DMS153 (cell line): ENCODE measurements at regions not wholly inside any gene's neighbourhood (a gene's known extent, or its start where the extent isn't known, plus 50 kb on each side); places are given as distances from the start of the nearest gene placed in this dataset.

Experiments used
- DNase-seq: peaks from one replicate; lab custom pipeline; 2025; lab: John Stamatoyannopoulos, UW

DNA sequence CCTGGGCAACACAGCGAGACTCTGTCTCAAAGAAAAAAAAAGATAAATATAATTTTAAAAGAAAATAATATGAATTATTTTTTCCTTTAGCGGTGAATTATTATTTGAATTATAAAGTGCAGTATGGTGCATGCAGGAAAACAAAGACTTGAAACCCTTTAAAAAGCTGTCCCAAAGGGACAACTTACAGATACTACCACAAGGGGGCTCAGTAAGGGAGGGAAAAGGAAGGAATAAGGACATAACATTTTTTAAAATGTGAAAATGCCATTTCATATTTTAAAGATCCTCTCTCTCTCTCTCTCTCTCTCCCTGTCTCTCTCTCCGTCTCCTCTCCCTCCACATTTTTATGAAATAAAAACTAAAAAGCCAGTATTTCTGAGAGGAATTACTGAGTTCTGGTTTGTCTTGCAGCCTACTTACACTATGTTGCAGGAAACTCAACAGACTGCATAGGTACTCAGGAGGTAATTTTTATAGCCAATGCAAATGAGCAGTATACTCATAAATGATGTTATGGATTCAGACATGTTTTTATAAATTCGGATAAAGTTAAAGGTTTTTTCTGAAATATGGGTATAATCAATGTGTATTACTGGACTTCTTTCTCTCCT, 455.0 kb upstream of the GJE1 start:
- DNase-seq = no peak

DNA sequence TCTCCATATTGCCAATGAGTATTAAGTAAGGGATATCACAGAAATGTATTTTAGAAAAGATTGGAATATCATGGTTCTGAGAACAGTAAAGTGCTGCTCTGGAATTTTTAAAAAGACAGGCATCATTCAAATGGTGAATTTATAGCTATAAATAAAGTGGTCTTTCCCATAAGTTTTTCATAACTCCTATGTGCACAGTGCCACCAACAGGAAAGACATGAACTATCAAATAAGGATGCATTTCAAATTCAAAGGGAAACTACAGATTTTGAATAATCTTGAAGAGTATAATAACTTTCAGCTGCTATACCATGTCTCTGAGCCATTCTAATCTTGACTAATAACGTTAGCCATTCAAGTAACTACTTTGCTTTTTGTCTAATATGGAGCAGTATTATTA, 456.8 kb upstream of the GJE1 start:
- DNase-seq = no peak

DNA sequence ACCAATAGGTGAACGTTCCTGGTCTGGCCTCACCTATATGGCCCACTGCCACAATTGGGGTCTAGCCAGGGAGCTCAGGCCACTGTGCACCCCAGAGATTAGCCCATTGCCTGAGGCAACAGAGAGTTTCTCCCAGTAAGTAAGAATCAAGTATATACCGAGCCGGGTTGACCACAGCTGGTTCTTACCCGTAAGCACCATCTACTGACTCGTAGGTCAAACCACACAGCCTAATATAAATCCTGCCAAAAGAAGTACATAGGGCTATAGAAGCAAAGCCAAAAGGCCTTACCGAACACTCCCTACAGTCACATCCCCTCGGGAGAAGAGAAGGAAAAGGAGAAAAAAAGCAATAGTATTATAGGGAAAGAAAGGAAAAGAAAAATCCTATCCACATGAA, 463.6 kb upstream of the GJE1 start:
- no peak for DNase-seq

- no peak for DNase-seq
Observed at GRCh38 chr6:141667580-141668309, 465.0 kb upstream of the GJE1 start.

DNA sequence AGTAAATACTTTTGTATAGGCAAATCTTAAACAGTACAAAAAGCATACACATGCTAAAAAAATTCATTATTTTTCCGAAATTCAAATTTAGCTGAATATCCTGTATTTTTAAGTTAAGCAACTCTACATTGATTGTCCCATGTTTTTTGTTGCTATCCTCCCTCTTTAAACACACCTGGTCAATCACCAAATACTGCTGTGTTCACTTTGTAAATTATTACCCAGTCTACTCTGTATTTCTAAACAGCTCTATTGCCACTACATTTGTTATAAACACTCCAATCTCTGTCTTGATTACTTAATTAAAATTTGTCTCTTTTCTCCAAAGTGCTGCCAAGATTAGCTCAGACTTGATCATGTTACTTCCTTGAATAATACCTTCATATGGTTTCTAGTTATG, 466.5 kb upstream of the GJE1 start:
- no peak for DNase-seq

DNA sequence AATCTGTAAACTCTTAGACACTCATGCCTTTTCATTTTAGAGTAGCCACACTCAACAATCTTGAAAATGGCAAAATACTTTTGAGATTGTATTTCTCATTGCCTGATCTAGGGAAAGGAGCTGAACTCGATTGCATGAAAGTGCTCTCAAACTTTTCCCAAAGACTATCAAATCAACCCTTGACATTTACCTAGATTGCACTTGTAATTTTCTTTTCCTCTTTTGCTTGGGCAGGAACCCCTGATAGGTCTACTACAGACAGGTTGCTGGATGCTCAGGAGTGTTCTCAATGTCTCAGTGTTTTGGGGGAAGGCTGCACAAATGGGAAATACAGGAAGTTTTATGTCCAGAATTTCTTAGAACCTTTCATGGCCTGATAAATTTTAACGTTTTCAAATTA, 468.0 kb upstream of the GJE1 start:
- DNase-seq = no peak

GRCh38 chr6:141659582-141659981, 473.1 kb upstream of the GJE1 start:
- no peak for DNase-seq

DNA sequence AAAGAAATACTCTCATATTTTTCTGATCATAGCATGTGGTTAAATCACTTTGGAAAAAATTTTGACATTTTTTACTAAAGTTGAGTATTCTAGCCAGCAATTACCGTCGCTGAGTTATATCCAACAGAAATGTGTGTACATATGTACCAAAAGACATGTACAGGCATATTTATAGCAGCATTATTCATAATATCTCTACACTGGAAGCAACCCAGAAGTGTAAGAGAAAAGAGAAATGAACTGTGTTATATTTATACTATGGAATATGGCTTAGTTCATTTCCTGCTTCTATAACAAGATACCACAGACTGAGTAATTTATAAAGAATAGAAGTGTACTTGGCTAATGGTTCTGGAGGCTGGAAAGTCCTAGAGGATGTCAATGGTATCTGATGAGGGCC, 474.0 kb upstream of the GJE1 start:
- DNase-seq = no peak

DNA sequence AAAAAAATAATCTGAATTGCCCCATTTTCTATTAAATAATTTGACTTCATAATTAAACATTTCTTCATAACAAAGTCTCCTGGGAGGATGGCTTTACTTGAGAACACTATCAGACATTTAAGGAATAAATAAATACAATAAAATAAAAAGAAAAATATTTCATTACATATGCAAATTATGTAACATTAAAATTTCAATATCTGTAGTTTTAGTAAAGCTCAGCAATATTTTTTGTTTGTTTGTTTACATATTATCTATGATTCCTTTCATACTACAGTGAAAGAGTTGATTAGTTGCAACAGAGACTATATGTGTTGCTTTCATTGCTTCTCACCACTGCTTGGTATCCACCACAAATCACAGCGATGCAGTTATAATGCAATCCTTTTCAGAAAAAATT, 474.9 kb upstream of the GJE1 start:
- DNase-seq = no peak

DNA sequence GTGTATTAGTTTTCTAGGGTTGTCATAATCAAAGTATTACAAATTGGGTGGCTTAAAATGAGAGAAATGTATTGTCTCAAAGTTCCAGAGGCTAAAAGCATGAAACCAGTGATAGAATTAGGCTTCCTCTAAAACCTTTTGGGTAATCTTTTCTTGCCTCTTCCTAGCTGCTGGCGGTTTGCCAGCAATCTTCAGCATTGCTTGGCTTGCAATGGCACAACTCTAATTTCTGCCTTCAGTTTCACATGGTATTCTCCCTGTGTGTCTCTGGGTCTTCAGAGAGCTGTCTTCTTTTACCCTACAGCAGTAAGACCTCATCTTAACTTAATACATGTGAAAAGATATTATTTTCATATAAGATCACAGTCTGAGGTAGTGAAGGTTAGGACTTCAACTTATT, 479.1 kb upstream of the GJE1 start:
- no peak for DNase-seq

GRCh38 chr6:141641951-141642350, 490.8 kb upstream of the GJE1 start:
- no peak for DNase-seq

- no peak for DNase-seq
Observed at GRCh38 chr6:141641406-141641805, 491.3 kb upstream of the GJE1 start.

- DNase-seq = no peak
Observed at GRCh38 chr6:141635621-141636020, 497.1 kb upstream of the GJE1 start.

- DNase-seq = no peak
Observed at GRCh38 chr6:141634269-141634668, 498.5 kb upstream of the GJE1 start.

GRCh38 chr6:141624301-141624700, 508.4 kb upstream of the GJE1 start:
- no peak for DNase-seq

DNA sequence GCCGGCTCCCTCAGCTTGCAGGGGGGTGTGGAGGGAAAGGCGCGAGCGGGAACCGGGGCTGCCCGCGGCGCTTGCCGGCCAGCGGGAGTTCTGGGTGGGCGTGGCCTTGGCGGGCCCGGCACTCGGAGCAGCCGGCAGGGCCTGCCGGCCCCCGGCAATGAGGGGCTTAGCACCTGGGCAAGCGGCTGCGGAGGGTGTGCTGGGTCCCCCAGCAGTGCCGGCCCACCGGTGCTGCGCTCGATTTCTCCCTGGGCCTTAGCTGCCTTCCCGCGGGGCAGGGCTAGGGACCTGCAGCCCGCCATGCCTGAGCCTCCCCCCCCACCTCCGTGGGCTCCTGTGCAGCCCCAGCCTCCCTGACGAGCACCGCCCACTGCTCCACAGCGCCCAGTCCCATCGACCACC, 514.5 kb upstream of the GJE1 start:
- no peak for DNase-seq

DNA sequence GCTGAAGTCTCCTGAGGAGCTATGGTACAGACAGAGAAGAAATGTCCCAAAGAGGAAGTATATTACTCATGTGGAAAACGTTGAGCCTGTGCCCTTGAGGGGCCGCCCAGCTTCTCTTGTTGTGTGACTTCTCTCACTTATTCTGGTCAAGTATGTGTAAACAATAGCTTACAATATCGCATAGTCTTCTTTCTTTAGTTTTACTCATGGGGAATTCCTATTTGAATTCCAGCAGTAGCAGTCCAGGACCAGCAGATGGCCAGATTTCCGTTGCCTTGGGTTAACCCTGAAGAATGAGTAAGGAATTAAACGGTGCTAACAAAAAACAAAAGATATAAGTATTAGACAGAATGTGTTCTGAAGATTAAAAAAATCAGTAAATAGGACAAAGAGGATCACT, 522.0 kb upstream of the GJE1 start:
- DNase-seq = no peak

- DNase-seq = no peak
Observed at GRCh38 chr6:141607956-141608355, 524.8 kb upstream of the GJE1 start.

GRCh38 chr6:141598487-141598886, 534.2 kb upstream of the GJE1 start:
- no peak for DNase-seq

DNA sequence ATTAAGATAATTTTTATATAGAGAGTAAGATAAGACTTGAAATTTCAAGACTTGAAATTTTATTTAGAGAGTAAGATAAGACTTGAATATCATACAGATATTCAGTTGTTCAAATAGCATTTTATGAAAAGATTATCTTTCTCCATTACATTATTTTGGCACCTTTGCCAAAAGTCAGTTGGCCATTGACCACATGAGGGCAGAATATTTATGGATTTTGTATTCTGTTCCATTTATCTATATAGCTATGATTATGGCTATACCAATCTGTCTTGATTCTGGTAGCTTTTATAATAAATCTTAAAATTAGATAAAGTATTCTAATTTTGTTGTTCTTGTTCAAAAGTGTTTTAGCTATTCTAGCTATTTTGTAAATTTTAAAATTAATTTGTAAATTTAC, 537.9 kb upstream of the GJE1 start:
- no peak for DNase-seq

GRCh38 chr6:141593311-141593710, 539.4 kb upstream of the GJE1 start:
- no peak for DNase-seq

DNA sequence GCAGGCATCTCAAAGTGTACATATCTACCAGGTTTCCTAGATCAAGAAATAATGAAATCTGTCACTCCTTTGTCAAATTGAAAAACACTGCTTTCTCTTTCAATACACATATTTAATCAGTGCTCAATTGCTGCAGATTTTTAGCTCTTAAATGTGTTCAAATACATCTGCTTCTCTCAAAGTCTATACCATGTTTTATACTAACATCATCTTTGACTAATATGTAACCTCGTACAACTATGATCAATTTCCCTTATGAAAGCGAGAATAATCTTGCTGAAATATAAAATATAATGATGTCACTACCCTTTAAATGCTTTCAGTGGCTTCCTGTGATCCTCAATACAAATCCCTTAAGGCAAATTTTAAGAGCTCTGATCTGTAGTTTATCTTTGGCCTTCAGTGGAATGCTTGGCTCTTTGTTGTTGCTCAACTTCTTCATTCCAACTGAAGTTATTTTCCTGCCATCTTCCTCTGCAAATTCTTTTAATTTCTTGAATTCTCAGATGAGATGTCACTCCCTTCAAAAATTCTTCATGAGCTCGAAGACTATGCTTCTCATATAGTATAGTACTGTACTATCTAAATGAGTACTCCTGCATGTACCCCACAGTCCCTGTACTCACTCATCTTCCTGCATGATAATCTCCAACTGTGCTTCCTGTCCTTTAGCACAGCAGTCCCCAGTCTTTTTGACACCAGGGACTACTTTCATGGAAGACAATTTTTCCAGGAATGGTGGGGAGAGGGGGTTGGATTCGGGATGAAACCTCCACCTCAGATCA, 545.1 kb upstream of the GJE1 start:
- DNase-seq = no peak

- DNase-seq = no peak
Observed at GRCh38 chr6:141580988-141581552, 551.7 kb upstream of the GJE1 start.
